ENCODE measurements at regions not wholly inside any gene's neighbourhood (a gene's known extent, or its start where the extent isn't known, plus 50 kb on each side); places are given as distances from the start of the nearest gene placed in this dataset.

GRCh38 chr3:164486150-164486549 is 592.1 kb downstream of the SI start:
- no peaks in the 10 kb centered on the region for H3K27me3 ChIP-seq (replicated peaks in 1 of 4; ENCODE audit: control extremely low read depth in 1 of 4, control insufficient read depth in 3 of 4, insufficient read depth in 4 of 4, low read length in 3 of 4)
- no peak overlapping the region for H3K27ac ChIP-seq (ENCODE audit: low read length in 2 of 2)
- no peak overlapping the region for H3K4me2 ChIP-seq (replicated peaks; ENCODE audit: low read depth, low read length, poor library complexity, severe bottlenecking)
- ChIA-PET CTCF (no interaction called here), POLR2A (no interaction called here)
- Mint-ChIP-seq H3K4me1 (no peaks in the 10 kb centered on the region), H3K4me3 (no peak overlapping the region), H3K27ac (no peak overlapping the region), H3K27me3 (no peaks in the 10 kb centered on the region), H3K9me3 (ENCODE audit: insufficient read depth) (peaks cover 3% of the 10 kb centered on the region)
- no peaks in the 10 kb centered on the region for H3K79me2 ChIP-seq (ENCODE audit: control insufficient read depth, insufficient read depth, low read length)
- H2AFZ ChIP-seq (ENCODE audit: insufficient read depth, low read depth, low read length, poor library complexity, severe bottlenecking) = no peak overlapping the region
- H3K36me3 ChIP-seq (replicated peaks in 1 of 2; ENCODE audit: control extremely low read depth in 1 of 2, control insufficient read depth in 1 of 2, extremely low read depth in 1 of 2, insufficient read depth in 2 of 2, low read length in 1 of 2) = no peaks in the 10 kb centered on the region
- no peaks in the 10 kb centered on the region for H3K4me1 ChIP-seq (ENCODE audit: control insufficient read depth in 2 of 2, insufficient read depth in 2 of 2, low read length in 2 of 2)
- intact Hi-C loops (cut with micrococcal nuclease) = no loop called here
- WGBS (ENCODE audit: insufficient coverage) = no CpG with 5 or more reads among the region's 3 CpGs
- no peak for ATAC-seq (ENCODE audit: low read depth)
- DNase-seq = no peak
- H3K4me3 ChIP-seq (ENCODE audit: control extremely low read depth in 1 of 5, extremely low read depth in 1 of 5, insufficient read depth in 1 of 5, low read depth in 2 of 5, low read length in 4 of 5) = no peak overlapping the region
- H3K9me3 ChIP-seq (ENCODE audit: control extremely low read depth in 1 of 3, control insufficient read depth in 2 of 3, insufficient read depth in 1 of 3, low read length in 2 of 3) = no peaks in the 10 kb centered on the region
- TF ChIP-seq EZH2 (IDR thresholded peaks at IDR 0.05; ENCODE audit: borderline replicate concordance, insufficient read depth, low read depth, low read length, poor library complexity, severe bottlenecking) (no peak), CTCF (IDR thresholded peaks at IDR 0.05) (no peak)
- no peaks in the 10 kb centered on the region for H4K20me1 ChIP-seq (ENCODE audit: control insufficient read depth, insufficient read depth, low read length, poor library complexity, severe bottlenecking)
- H3K9ac ChIP-seq (ENCODE audit: low read length) = no peak overlapping the region

GRCh38 chr3:164479978-164480377 is 598.3 kb downstream of the SI start:
- H3K4me1 Mint-ChIP-seq = no peaks in the 10 kb centered on the region
- Histone ChIP-seq H3K27me3 (replicated peaks in 1 of 4; ENCODE audit: control extremely low read depth in 1 of 4, control insufficient read depth in 3 of 4, insufficient read depth in 4 of 4, low read length in 3 of 4) (no peaks in the 10 kb centered on the region), H3K9me3 (ENCODE audit: control extremely low read depth in 1 of 3, control insufficient read depth in 2 of 3, insufficient read depth in 1 of 3, low read length in 2 of 3) (peaks cover 0 to 12% (median 0%) of the 10 kb centered on the region in 3 donors), H3K9ac (ENCODE audit: low read length) (no peak overlapping the region), H3K27ac (ENCODE audit: low read length in 2 of 2) (no peak overlapping the region), H3K79me2 (ENCODE audit: control insufficient read depth, insufficient read depth, low read length) (no peaks in the 10 kb centered on the region), H3K4me2 (replicated peaks; ENCODE audit: low read depth, low read length, poor library complexity, severe bottlenecking) (no peak overlapping the region), H3K4me1 (ENCODE audit: control insufficient read depth in 2 of 2, insufficient read depth in 2 of 2, low read length in 2 of 2) (no peaks in the 10 kb centered on the region), H3K4me3 (ENCODE audit: control extremely low read depth in 1 of 5, extremely low read depth in 1 of 5, insufficient read depth in 1 of 5, low read depth in 2 of 5, low read length in 4 of 5) (no peak overlapping the region), H2AFZ (ENCODE audit: insufficient read depth, low read depth, low read length, poor library complexity, severe bottlenecking) (no peak overlapping the region), H3K36me3 (replicated peaks in 1 of 2; ENCODE audit: control extremely low read depth in 1 of 2, control insufficient read depth in 1 of 2, extremely low read depth in 1 of 2, insufficient read depth in 2 of 2, low read length in 1 of 2) (no peaks in the 10 kb centered on the region), H4K20me1 (ENCODE audit: control insufficient read depth, insufficient read depth, low read length, poor library complexity, severe bottlenecking) (no peaks in the 10 kb centered on the region)
- DNase-seq = no peak
- ChIA-PET POLR2A (no interaction called here), CTCF (no interaction called here)
- intact Hi-C loops (cut with micrococcal nuclease) = no loop called here
- no peak overlapping the region for H3K27ac Mint-ChIP-seq
- H3K9me3 Mint-ChIP-seq (ENCODE audit: insufficient read depth) = peaks cover 3% of the 10 kb centered on the region
- no peak for ATAC-seq (ENCODE audit: low read depth)
- no CpG with 5 or more reads among the region's 1 CpG for WGBS (ENCODE audit: insufficient coverage)
- no peaks in the 10 kb centered on the region for H3K27me3 Mint-ChIP-seq
- no peak for TF ChIP-seq EZH2 (IDR thresholded peaks at IDR 0.05; ENCODE audit: borderline replicate concordance, insufficient read depth, low read depth, low read length, poor library complexity, severe bottlenecking)
- no peak for TF ChIP-seq CTCF (IDR thresholded peaks at IDR 0.05)
- no peak overlapping the region for H3K4me3 Mint-ChIP-seq

Measured in B cell (primary cell).